CD4-positive, alpha-beta T cell (primary cell): ENCODE measurements at regions not wholly inside any gene's neighbourhood (a gene's known extent, or its start where the extent isn't known, plus 50 kb on each side); places are given as distances from the start of the nearest gene placed in this dataset.

Source experiments
- ATAC-seq: fragments of 200-7000 bp; cut with Tn5 transposase; one replicate; pipeline ENCODE4 v1.10.0; 2022; ENCODE audit warnings: mild to moderate bottlenecking; ENCODE audit not compliant: poor library complexity
- CTCF ChIA-PET: fragments of 350-600 bp; sonication (Branson Sonifier 250); formaldehyde crosslinking; loops from one replicate; lab custom pipeline; 2021; ENCODE audit warnings: antibody characterized with exemption, inconsistent platforms; lab: Charles Lee
- POLR2A ChIA-PET: fragments of 350-600 bp; sonication (Branson Sonifier 250); formaldehyde crosslinking; loops from one replicate; lab custom pipeline; 2021; ENCODE audit warnings: antibody characterized with exemption, inconsistent platforms; lab: Charles Lee
- DNase-seq, 14 experiments: peaks; one replicate each; pipeline ENCODE4 v3.0.0-alpha.2; 2013 to 2020; ENCODE audit warnings: mixed read lengths in 2 of 14
- H3K27ac ChIP-seq, 2 donors: one replicate each; pipeline versions ENCODE4 v1.5.1 to v1.7.0; 2013; ENCODE audit warnings: low read length in 2 of 2, low read depth in 1 of 2, mild to moderate bottlenecking in 1 of 2
- H3K27me3 ChIP-seq, 2 experiments: 1 replicate in 1 of 2; 2 replicates in 1 of 2; pipeline versions ENCODE4 v1.6.1 to v1.7.0; 2013; ENCODE audit warnings: low read length in 2 of 2, control low read depth in 1 of 2, mild to moderate bottlenecking in 1 of 2, moderate library complexity in 1 of 2; ENCODE audit not compliant: insufficient read depth in 2 of 2, control insufficient read depth in 1 of 2
- H3K36me3 ChIP-seq: one replicate; pipeline ENCODE4 v1.6.1; 2013; ENCODE audit warnings: low read length, control low read depth; ENCODE audit not compliant: insufficient read depth
- H3K4me1 ChIP-seq: one replicate; pipeline ENCODE4 v1.6.1; 2013; ENCODE audit warnings: low read length, control low read depth; ENCODE audit not compliant: insufficient read depth
- H3K4me3 ChIP-seq: one replicate; pipeline ENCODE4 v1.5.1; 2013; ENCODE audit warnings: mild to moderate bottlenecking, low read length, moderate library complexity
- H3K9me3 ChIP-seq, 2 experiments: 1 replicate in 1 of 2; 2 replicates in 1 of 2; pipeline versions ENCODE4 v1.6.1 to v1.7.0; 2013; ENCODE audit warnings: low read length in 2 of 2, mild to moderate bottlenecking in 2 of 2, control low read depth in 1 of 2, moderate library complexity in 1 of 2; ENCODE audit not compliant: control insufficient read depth in 1 of 2, insufficient read depth in 1 of 2
- H3K27ac Mint-ChIP-seq: one replicate; pipeline ENCODE4 v1.8.0; 2020; ENCODE audit warnings: mixed read lengths
- H3K27me3 Mint-ChIP-seq: one replicate; pipeline ENCODE4 v1.8.0; 2021; ENCODE audit warnings: mixed read lengths
- H3K36me3 Mint-ChIP-seq: one replicate; pipeline ENCODE4 v1.8.0; 2021; ENCODE audit warnings: low read depth, mixed read lengths
- H3K4me1 Mint-ChIP-seq: one replicate; pipeline ENCODE4 v1.8.0; 2021; ENCODE audit warnings: low read depth, mixed read lengths
- H3K4me3 Mint-ChIP-seq: one replicate; pipeline ENCODE4 v1.8.0; 2020; ENCODE audit warnings: mild to moderate bottlenecking, mixed read lengths
- H3K9me3 Mint-ChIP-seq: one replicate; pipeline ENCODE4 v1.8.0; 2020; ENCODE audit warnings: mixed read lengths
- CTCF ChIP-seq: fragments of 200-600 bp; IDR thresholded peaks from one replicate; pipeline ENCODE4 v1.8.0; 2022; ENCODE audit warnings: antibody characterized with exemption, mild to moderate bottlenecking
- intact Hi-C, 2 experiments: fragments of 100-400 bp; cut with DNase I in 1 of 2; cut with micrococcal nuclease in 1 of 2; formaldehyde crosslinking; loops; one replicate each; pipeline versions ENCODE4 v1.15.1 to v1.9.0; 2023 to 2025; cut with DNase I, micrococcal nuclease

DNA sequence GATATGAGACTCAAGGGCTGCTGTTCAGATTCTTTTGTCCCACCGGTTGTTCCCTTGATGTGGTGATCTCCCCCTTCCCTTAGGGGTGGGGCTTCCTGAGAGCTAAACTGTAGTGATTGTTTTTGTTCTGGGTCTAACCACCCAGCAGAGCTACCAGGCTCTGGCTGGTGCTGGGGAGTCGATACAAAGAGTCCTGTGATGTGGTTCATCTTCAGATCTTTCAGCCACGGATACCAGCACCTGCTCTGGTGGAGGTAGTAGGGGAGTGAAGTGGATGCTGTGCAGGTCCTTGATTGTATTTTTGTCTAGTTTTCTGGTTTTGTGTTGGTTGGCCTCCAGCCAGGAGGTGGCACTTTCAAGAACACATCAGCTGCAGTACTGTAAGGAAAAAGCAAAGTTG is 801.6 kb downstream of the EPHA7 start:
- POLR2A ChIA-PET = no interaction called here
- CTCF ChIA-PET = no interaction called here
- H3K36me3 ChIP-seq = no peaks in the 10 kb centered on the region
- H3K9me3 ChIP-seq = peaks cover 0 to 8% of the 10 kb centered on the region in 2 experiments
- no peak overlapping the region for H3K27ac ChIP-seq
- no peak for ATAC-seq
- H3K4me3 Mint-ChIP-seq = no peak overlapping the region
- no peaks in the 10 kb centered on the region for H3K36me3 Mint-ChIP-seq
- no peak overlapping the region for H3K27ac Mint-ChIP-seq
- H3K27me3 ChIP-seq = no peaks in the 10 kb centered on the region
- peaks cover 12% of the 10 kb centered on the region for H3K9me3 Mint-ChIP-seq
- no peak overlapping the region for H3K4me3 ChIP-seq
- intact Hi-C loops = no loop called here
- TF ChIP-seq CTCF = no peak
- no peak for DNase-seq
- H3K4me1 Mint-ChIP-seq = no peaks in the 10 kb centered on the region
- H3K27me3 Mint-ChIP-seq = no peaks in the 10 kb centered on the region
- H3K4me1 ChIP-seq = no peaks in the 10 kb centered on the region

- no peak overlapping the region for H3K4me3 ChIP-seq
- H3K36me3 ChIP-seq = no peaks in the 10 kb centered on the region
- H3K4me1 Mint-ChIP-seq = no peaks in the 10 kb centered on the region
- H3K27me3 ChIP-seq = no peaks in the 10 kb centered on the region
- H3K9me3 Mint-ChIP-seq = peaks cover 24% of the 10 kb centered on the region
- intact Hi-C loops = no loop called here
- H3K4me3 Mint-ChIP-seq = no peak overlapping the region
- H3K27ac Mint-ChIP-seq = no peak overlapping the region
- no peak overlapping the region for H3K27ac ChIP-seq
- no peak for TF ChIP-seq CTCF
- no peaks in the 10 kb centered on the region for H3K27me3 Mint-ChIP-seq
- H3K9me3 ChIP-seq = peaks cover 0 to 3% of the 10 kb centered on the region in 2 experiments
- CTCF ChIA-PET = no interaction called here
- POLR2A ChIA-PET = no interaction called here
- DNase-seq (no peak), ATAC-seq (no peak)
- no peaks in the 10 kb centered on the region for H3K36me3 Mint-ChIP-seq
- H3K4me1 ChIP-seq = no peaks in the 10 kb centered on the region
Measured at GRCh38 chr6:92608751-92609150, 810.6 kb downstream of the EPHA7 start.

- H3K27me3 ChIP-seq = no peaks in the 10 kb centered on the region
- ATAC-seq (no peak), DNase-seq (no peak)
- no peaks in the 10 kb centered on the region for H3K9me3 ChIP-seq
- no peak overlapping the region for H3K4me3 ChIP-seq
- H3K4me3 Mint-ChIP-seq = no peak overlapping the region
- H3K4me1 ChIP-seq = no peaks in the 10 kb centered on the region
- H3K36me3 Mint-ChIP-seq = no peaks in the 10 kb centered on the region
- ChIA-PET POLR2A (no interaction called here), CTCF (no interaction called here)
- peaks cover 5% of the 10 kb centered on the region for H3K9me3 Mint-ChIP-seq
- no peak for TF ChIP-seq CTCF
- H3K4me1 Mint-ChIP-seq = no peaks in the 10 kb centered on the region
- no peaks in the 10 kb centered on the region for H3K36me3 ChIP-seq
- no peak overlapping the region for H3K27ac Mint-ChIP-seq
- intact Hi-C loops = no loop called here
- no peak overlapping the region for H3K27ac ChIP-seq
- H3K27me3 Mint-ChIP-seq = no peaks in the 10 kb centered on the region
Measured at GRCh38 chr6:92593201-92593600, 826.2 kb downstream of the EPHA7 start.
